SKM-1 (cell line): ENCODE measurements at regions not wholly inside any gene's neighbourhood (a gene's known extent, or its start where the extent isn't known, plus 50 kb on each side); places are given as distances from the start of the nearest gene placed in this dataset.
"Not testable (repeated sequence)": the region's sequence is repeated elsewhere in the genome, so short reads cannot be mapped to it uniquely, and the experiment has no call there.

Experiments
- DNase-seq: peaks from one replicate; lab custom pipeline; 2025; ENCODE audit not compliant: unreplicated experiment; lab: John Stamatoyannopoulos, UW

GRCh38 chr13:90919153-90919552, 428.3 kb upstream of the MIR17HG start:
- no peak for DNase-seq

GRCh38 chr13:90926459-90926858, 421.0 kb upstream of the MIR17HG start:
- no peak for DNase-seq

- DNase-seq = no peak
Measured at GRCh38 chr13:90928109-90928508, 419.4 kb upstream of the MIR17HG start.

GRCh38 chr13:90933097-90933826, 414.2 kb upstream of the MIR17HG start:
- DNase-seq = no peak

- no peak for DNase-seq
Measured at GRCh38 chr13:90934741-90935140, 412.7 kb upstream of the MIR17HG start.

- no peak for DNase-seq
Measured at GRCh38 chr13:90938848-90939247, 408.6 kb upstream of the MIR17HG start.

GRCh38 chr13:90943946-90944345, 403.5 kb upstream of the MIR17HG start:
- DNase-seq = no peak

- not testable (repeated sequence) for DNase-seq
Measured at GRCh38 chr13:90945146-90945545, 402.3 kb upstream of the MIR17HG start.

- not testable (repeated sequence) for DNase-seq
Measured at GRCh38 chr13:90946125-90946524, 401.4 kb upstream of the MIR17HG start.

GRCh38 chr13:90947976-90948375, 399.5 kb upstream of the MIR17HG start:
- no peak for DNase-seq

GRCh38 chr13:90950160-90950559, 397.3 kb upstream of the MIR17HG start:
- DNase-seq = no peak

GRCh38 chr13:90951663-90952062, 395.8 kb upstream of the MIR17HG start:
- DNase-seq = no peak

GRCh38 chr13:90952326-90952725, 395.2 kb upstream of the MIR17HG start:
- DNase-seq = no peak

GRCh38 chr13:90954605-90955195, 392.8 kb upstream of the MIR17HG start:
- DNase-seq = no peak

GRCh38 chr13:90956031-90956430, 391.5 kb upstream of the MIR17HG start:
- no peak for DNase-seq

- no peak for DNase-seq
Measured at GRCh38 chr13:90958866-90959265, 388.6 kb upstream of the MIR17HG start.

- DNase-seq = no peak
Measured at GRCh38 chr13:90968166-90968904, 379.2 kb upstream of the MIR17HG start.

GRCh38 chr13:90974249-90974975, 373.1 kb upstream of the MIR17HG start:
- DNase-seq = no peak

GRCh38 chr13:90979059-90979458, 368.4 kb upstream of the MIR17HG start:
- DNase-seq = no peak

- DNase-seq = no peak
Measured at GRCh38 chr13:90984756-90985155, 362.7 kb upstream of the MIR17HG start.

GRCh38 chr13:90995001-90995400, 352.5 kb upstream of the MIR17HG start:
- DNase-seq = no peak
